Tibial artery (tissue), 4 donors: ENCODE measurements at regions not wholly inside any gene's neighbourhood (a gene's known extent, or its start where the extent isn't known, plus 50 kb on each side); places are given as distances from the start of the nearest gene placed in this dataset.

ENCODE experiments used
- DNase-seq, 2 donors: peaks; one replicate each; pipeline ENCODE4 v3.0.0-alpha.2; 2019
- H3K27ac ChIP-seq, 2 donors: fragments of 200-600 bp; sonication (generic) in 1 of 2; 1 replicate in 1 of 2; 2 replicates in 1 of 2; pipeline ENCODE4 v1.5.1; 2018 to 2019; ENCODE audit warnings: mild to moderate bottlenecking in 1 of 2
- H3K27me3 ChIP-seq, 2 donors: fragments of 200-600 bp; sonication (generic) in 1 of 2; one replicate each; pipeline versions ENCODE4 v1.5.1 to v1.6.0; 2016 to 2019
- H3K36me3 ChIP-seq, 3 donors: fragments of 200-600 bp; sonication (generic) in 2 of 3; one replicate each; pipeline ENCODE4 v1.5.1; 2016 to 2019; ENCODE audit warnings: mild to moderate bottlenecking in 2 of 3
- H3K4me1 ChIP-seq, 4 donors: fragments of 200-600 bp; sonication (generic) in 2 of 4; 1 replicate in 3 of 4; 2 replicates in 1 of 4; pipeline ENCODE4 v1.5.1; 2016 to 2019
- H3K4me3 ChIP-seq, 2 donors: fragments of 200-600 bp; sonication (generic) in 1 of 2; 1 replicate in 1 of 2; 2 replicates in 1 of 2; pipeline ENCODE4 v1.5.1; 2018 to 2019; ENCODE audit warnings: mild to moderate bottlenecking in 2 of 2
- H3K9me3 ChIP-seq, 3 donors: fragments of 200-600 bp; sonication (generic) in 1 of 3; one replicate each; pipeline ENCODE4 v1.5.1; 2016 to 2019
- intact Hi-C: fragments of 100-400 bp; cut with DNase I; formaldehyde crosslinking; loops from one replicate; pipeline ENCODE4 v1.15.0; 2023; ENCODE audit warnings: low total_unique reads
- TF ChIP-seq, protein P1 (sequence below), 2 experiments: fragments of 200-600 bp in 1 of 2; fragments of 450-650 bp in 1 of 2; IDR thresholded peaks; one replicate each; pipeline ENCODE4 v1.5.1; 2017 to 2019; ENCODE audit warnings: antibody characterized with exemption in 2 of 2, mild to moderate bottlenecking in 1 of 2, moderate library complexity in 1 of 2

GRCh38 chr15:53158995-53159394 is 368.9 kb upstream of the ONECUT1 start:
- H3K27ac ChIP-seq: no peak overlapping the region
- no peak for DNase-seq
- TF ChIP-seq, protein P1, sequence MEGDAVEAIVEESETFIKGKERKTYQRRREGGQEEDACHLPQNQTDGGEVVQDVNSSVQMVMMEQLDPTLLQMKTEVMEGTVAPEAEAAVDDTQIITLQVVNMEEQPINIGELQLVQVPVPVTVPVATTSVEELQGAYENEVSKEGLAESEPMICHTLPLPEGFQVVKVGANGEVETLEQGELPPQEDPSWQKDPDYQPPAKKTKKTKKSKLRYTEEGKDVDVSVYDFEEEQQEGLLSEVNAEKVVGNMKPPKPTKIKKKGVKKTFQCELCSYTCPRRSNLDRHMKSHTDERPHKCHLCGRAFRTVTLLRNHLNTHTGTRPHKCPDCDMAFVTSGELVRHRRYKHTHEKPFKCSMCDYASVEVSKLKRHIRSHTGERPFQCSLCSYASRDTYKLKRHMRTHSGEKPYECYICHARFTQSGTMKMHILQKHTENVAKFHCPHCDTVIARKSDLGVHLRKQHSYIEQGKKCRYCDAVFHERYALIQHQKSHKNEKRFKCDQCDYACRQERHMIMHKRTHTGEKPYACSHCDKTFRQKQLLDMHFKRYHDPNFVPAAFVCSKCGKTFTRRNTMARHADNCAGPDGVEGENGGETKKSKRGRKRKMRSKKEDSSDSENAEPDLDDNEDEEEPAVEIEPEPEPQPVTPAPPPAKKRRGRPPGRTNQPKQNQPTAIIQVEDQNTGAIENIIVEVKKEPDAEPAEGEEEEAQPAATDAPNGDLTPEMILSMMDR (IDR thresholded peaks at IDR 0.05): no peak
- no peaks in the 10 kb centered on the region for H3K4me1 ChIP-seq
- H3K36me3 ChIP-seq: no peaks in the 10 kb centered on the region
- intact Hi-C loops: no loop called here
- no peaks in the 10 kb centered on the region for H3K9me3 ChIP-seq
- no peak overlapping the region for H3K4me3 ChIP-seq
- H3K27me3 ChIP-seq: no peaks in the 10 kb centered on the region

DNA sequence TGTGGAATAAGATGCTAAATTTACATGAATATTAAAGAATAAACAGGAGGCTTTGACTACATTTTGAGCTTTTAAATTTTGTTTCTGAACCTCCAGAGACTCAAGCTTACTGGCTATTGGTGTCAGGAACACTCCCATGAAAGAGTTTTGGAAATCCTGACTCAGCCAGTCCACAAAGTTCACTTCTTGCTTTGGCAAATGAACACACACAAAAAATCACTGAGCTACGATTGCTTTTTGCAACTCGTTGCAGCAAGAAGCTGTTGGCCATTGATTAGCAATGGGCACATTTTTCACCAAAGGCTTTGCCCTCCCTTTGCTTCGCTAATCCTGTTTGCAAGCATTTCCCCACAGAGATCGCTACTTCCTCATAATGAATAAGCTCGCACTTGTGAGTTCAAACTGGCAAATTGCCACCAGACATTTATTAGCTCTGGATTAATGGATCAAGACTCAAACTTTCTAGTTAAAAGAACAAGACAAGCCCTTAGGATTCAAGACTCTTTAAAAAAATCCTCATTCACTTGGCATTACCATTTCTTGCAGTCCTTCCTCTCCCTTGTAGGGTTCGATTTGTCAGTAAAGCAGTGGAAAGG is 343.2 kb upstream of the ONECUT1 start:
- intact Hi-C loops: no loop called here

GRCh38 chr15:53130943-53131342 is 340.8 kb upstream of the ONECUT1 start:
- H3K4me1 ChIP-seq: no peaks in the 10 kb centered on the region
- no peak overlapping the region for H3K27ac ChIP-seq
- no peak overlapping the region for H3K4me3 ChIP-seq
- TF ChIP-seq, protein P1 (IDR thresholded peaks at IDR 0.05): no peak
- no peaks in the 10 kb centered on the region for H3K36me3 ChIP-seq
- no peaks in the 10 kb centered on the region for H3K27me3 ChIP-seq
- intact Hi-C loops: no loop called here
- H3K9me3 ChIP-seq: no peaks in the 10 kb centered on the region
- no peak for DNase-seq

More for the DNA sequence above, 343.2 kb upstream of the ONECUT1 start:
- TF ChIP-seq, protein P1 (IDR thresholded peaks at IDR 0.05): no peak
- H3K9me3 ChIP-seq: no peaks in the 10 kb centered on the region
- H3K27me3 ChIP-seq: no peaks in the 10 kb centered on the region
- H3K4me3 ChIP-seq: no peak overlapping the region
- no peaks in the 10 kb centered on the region for H3K36me3 ChIP-seq
- no peaks in the 10 kb centered on the region for H3K4me1 ChIP-seq
- H3K27ac ChIP-seq: no peak overlapping the region
- DNase-seq: no peak

GRCh38 chr15:53129121-53129904 is 339.2 kb upstream of the ONECUT1 start:
- H3K36me3 ChIP-seq: no peaks in the 10 kb centered on the region
- no peaks in the 10 kb centered on the region for H3K27me3 ChIP-seq
- no peak overlapping the region for H3K27ac ChIP-seq
- TF ChIP-seq, protein P1 (IDR thresholded peaks at IDR 0.05): no peak
- no peak for DNase-seq
- intact Hi-C loops: no loop called here
- H3K4me1 ChIP-seq: no peaks in the 10 kb centered on the region
- H3K4me3 ChIP-seq: no peak overlapping the region
- H3K9me3 ChIP-seq: no peaks in the 10 kb centered on the region

GRCh38 chr15:53128652-53129051 is 338.5 kb upstream of the ONECUT1 start:
- intact Hi-C loops: no loop called here
- TF ChIP-seq, protein P1 (IDR thresholded peaks at IDR 0.05): no peak

More at GRCh38 chr15:53128652-53129051, 338.5 kb upstream of the ONECUT1 start:
- DNase-seq: no peak
- H3K36me3 ChIP-seq: no peaks in the 10 kb centered on the region
- no peak overlapping the region for H3K4me3 ChIP-seq
- H3K27me3 ChIP-seq: no peaks in the 10 kb centered on the region
- no peak overlapping the region for H3K27ac ChIP-seq
- no peaks in the 10 kb centered on the region for H3K4me1 ChIP-seq
- H3K9me3 ChIP-seq: no peaks in the 10 kb centered on the region
